ENCODE measurements at regions not wholly inside any gene's neighbourhood (a gene's known extent, or its start where the extent isn't known, plus 50 kb on each side); places are given as distances from the start of the nearest gene placed in this dataset.

GRCh38 chr3:25861566-25861965 lies 71.7 kb downstream of the OXSM start:
- Histone ChIP-seq H3K4me3 (replicated peaks in 1 of 4; ENCODE audit: control extremely low read depth in 1 of 4, insufficient read depth in 1 of 4, low read depth in 3 of 4, low read length in 4 of 4) (no peak overlapping the region), H3K9ac (ENCODE audit: insufficient read depth, low read length) (no peak overlapping the region), H3K79me2 (ENCODE audit: control insufficient read depth, insufficient read depth, low read length) (no peaks in the 10 kb centered on the region), H3K9me3 (ENCODE audit: control insufficient read depth, insufficient read depth, low read depth, low read length) (no peaks in the 10 kb centered on the region), H3K27me3 (ENCODE audit: control insufficient read depth, insufficient read depth, low read length) (no peaks in the 10 kb centered on the region), H3K36me3 (ENCODE audit: control insufficient read depth, insufficient read depth, low read length) (no peaks in the 10 kb centered on the region), H4K20me1 (ENCODE audit: control insufficient read depth, extremely low read depth, insufficient read depth, low read length) (no peaks in the 10 kb centered on the region), H3K27ac (ENCODE audit: insufficient read depth, low read length) (no peak overlapping the region), H3K4me1 (ENCODE audit: control insufficient read depth, extremely low read depth, insufficient read depth, low read length) (no peaks in the 10 kb centered on the region), H3K4me2 (ENCODE audit: extremely low read depth, insufficient read depth, low read length) (no peak overlapping the region), H2AFZ (ENCODE audit: low read length) (no peak overlapping the region)
- DNase-seq (ENCODE audit: low read depth in 2 of 2), result no peak
- no peak for TF ChIP-seq EZH2 (IDR thresholded peaks at IDR 0.05; ENCODE audit: low read length, missing control alignments)
- TF ChIP-seq CTCF (conservative IDR thresholded peaks at IDR 0.05 in 1 of 2, IDR thresholded peaks at IDR 0.05 in 1 of 2; ENCODE audit: low read depth in 1 of 2, low read length in 2 of 2), result no peak

DNA sequence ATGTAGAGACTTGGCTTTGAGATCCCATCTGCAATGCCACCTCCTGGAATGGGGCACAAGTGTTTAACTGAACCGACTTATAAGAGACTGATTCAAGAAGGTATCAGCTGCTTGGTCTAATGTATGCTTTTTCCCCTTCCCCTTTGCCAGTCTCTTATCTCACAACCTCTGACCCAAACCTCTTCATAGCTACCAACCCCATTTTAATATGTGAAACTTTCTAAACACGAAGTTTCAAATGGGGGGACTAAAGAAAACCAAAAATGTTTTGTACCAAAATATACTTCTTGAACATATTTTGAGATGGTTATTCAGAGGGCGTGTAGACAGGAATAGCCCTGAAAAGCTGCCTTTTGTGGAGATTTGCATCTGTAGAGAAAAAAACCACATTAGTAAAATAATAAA lies 73.1 kb downstream of the OXSM start:
- no peak for TF ChIP-seq CTCF (conservative IDR thresholded peaks at IDR 0.05 in 1 of 2, IDR thresholded peaks at IDR 0.05 in 1 of 2; ENCODE audit: low read depth in 1 of 2, low read length in 2 of 2)
- no peak for TF ChIP-seq EZH2 (IDR thresholded peaks at IDR 0.05; ENCODE audit: low read length, missing control alignments)
- Histone ChIP-seq H3K36me3 (ENCODE audit: control insufficient read depth, insufficient read depth, low read length) (no peaks in the 10 kb centered on the region), H3K9ac (ENCODE audit: insufficient read depth, low read length) (no peak overlapping the region), H3K4me2 (ENCODE audit: extremely low read depth, insufficient read depth, low read length) (no peak overlapping the region), H3K9me3 (ENCODE audit: control insufficient read depth, insufficient read depth, low read depth, low read length) (no peaks in the 10 kb centered on the region), H3K79me2 (ENCODE audit: control insufficient read depth, insufficient read depth, low read length) (no peaks in the 10 kb centered on the region), H2AFZ (ENCODE audit: low read length) (no peak overlapping the region), H3K4me1 (ENCODE audit: control insufficient read depth, extremely low read depth, insufficient read depth, low read length) (no peaks in the 10 kb centered on the region), H3K27ac (ENCODE audit: insufficient read depth, low read length) (no peak overlapping the region), H3K27me3 (ENCODE audit: control insufficient read depth, insufficient read depth, low read length) (no peaks in the 10 kb centered on the region), H4K20me1 (ENCODE audit: control insufficient read depth, extremely low read depth, insufficient read depth, low read length) (no peaks in the 10 kb centered on the region), H3K4me3 (replicated peaks in 1 of 4; ENCODE audit: control extremely low read depth in 1 of 4, insufficient read depth in 1 of 4, low read depth in 3 of 4, low read length in 4 of 4) (no peak overlapping the region)
- DNase-seq (ENCODE audit: low read depth in 2 of 2), result no peak

DNA sequence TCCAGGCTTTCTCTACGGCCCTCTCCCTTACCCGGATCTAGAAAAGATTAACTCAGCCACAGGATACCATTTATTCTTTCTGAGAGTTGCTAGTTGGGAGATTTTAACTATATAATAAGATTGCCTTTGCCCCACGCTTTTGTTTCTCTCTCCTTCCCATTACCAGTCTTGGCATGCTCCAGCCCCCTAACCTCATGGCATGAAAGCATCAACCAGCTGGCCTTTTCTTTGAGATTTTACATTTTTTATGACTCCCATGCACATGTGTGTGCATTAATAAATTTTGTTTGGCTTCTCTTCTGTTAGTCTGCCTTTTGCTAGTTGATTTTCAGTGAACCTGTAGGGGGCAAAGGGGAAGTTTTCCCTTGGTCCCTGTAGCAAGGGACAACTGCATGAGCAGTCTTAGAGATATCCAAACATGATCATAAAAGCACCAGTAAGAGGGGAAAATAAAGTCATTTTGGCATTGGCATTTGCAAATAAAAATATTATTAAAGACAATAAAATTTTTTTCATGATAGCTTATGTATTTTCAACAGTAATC lies 73.6 kb downstream of the OXSM start:
- H3K9ac ChIP-seq (ENCODE audit: insufficient read depth, low read length), result no peak overlapping the region
- TF ChIP-seq CTCF (conservative IDR thresholded peaks at IDR 0.05 in 1 of 2, IDR thresholded peaks at IDR 0.05 in 1 of 2; ENCODE audit: low read depth in 1 of 2, low read length in 2 of 2) (peak; percentile 19 to 21), EZH2 (IDR thresholded peaks at IDR 0.05; ENCODE audit: low read length, missing control alignments) (no peak)

More for the DNA sequence above, 73.6 kb downstream of the OXSM start:
- H3K36me3 ChIP-seq (ENCODE audit: control insufficient read depth, insufficient read depth, low read length), result no peaks in the 10 kb centered on the region
- no peaks in the 10 kb centered on the region for H4K20me1 ChIP-seq (ENCODE audit: control insufficient read depth, extremely low read depth, insufficient read depth, low read length)
- no peaks in the 10 kb centered on the region for H3K4me1 ChIP-seq (ENCODE audit: control insufficient read depth, extremely low read depth, insufficient read depth, low read length)
- H2AFZ ChIP-seq (ENCODE audit: low read length), result no peak overlapping the region
- DNase-seq (ENCODE audit: low read depth in 2 of 2), result no peak
- no peak overlapping the region for H3K27ac ChIP-seq (ENCODE audit: insufficient read depth, low read length)
- H3K4me2 ChIP-seq (ENCODE audit: extremely low read depth, insufficient read depth, low read length), result no peak overlapping the region
- H3K9me3 ChIP-seq (ENCODE audit: control insufficient read depth, insufficient read depth, low read depth, low read length), result no peaks in the 10 kb centered on the region
- no peak overlapping the region for H3K4me3 ChIP-seq (replicated peaks in 1 of 4; ENCODE audit: control extremely low read depth in 1 of 4, insufficient read depth in 1 of 4, low read depth in 3 of 4, low read length in 4 of 4)
- H3K79me2 ChIP-seq (ENCODE audit: control insufficient read depth, insufficient read depth, low read length), result no peaks in the 10 kb centered on the region
- no peaks in the 10 kb centered on the region for H3K27me3 ChIP-seq (ENCODE audit: control insufficient read depth, insufficient read depth, low read length)
